OCI-LY3 (cell line): ENCODE measurements at regions not wholly inside any gene's neighbourhood (a gene's known extent, or its start where the extent isn't known, plus 50 kb on each side); places are given as distances from the start of the nearest gene placed in this dataset.

Experiments
- H2AFZ ChIP-seq: fragments of 200-600, 300-600 bp; shearing (Covaris generic); 2 replicates; pipeline ENCODE4 v1.6.0; 2014; ENCODE audit warnings: antibody characterized with exemption, low read depth, low read length
- H3K27ac ChIP-seq: fragments of 200-600, 300-600 bp; sonication (generic); 2 replicates; pipeline ENCODE4 v1.5.1; 2014; ENCODE audit warnings: mild to moderate bottlenecking, low read length, moderate library complexity, mixed read lengths
- H3K27me3 ChIP-seq: fragments of 200-600, 300-600 bp; sonication (generic); 2 replicates; pipeline ENCODE4 v1.6.1; 2014; ENCODE audit warnings: low read depth, low read length, mixed read lengths
- H3K36me3 ChIP-seq: fragments of 200-600, 300-600 bp; sonication (generic); replicated peaks from 2 replicates; pipeline ENCODE3; 2014; ENCODE audit warnings: low read depth, low read length, mixed read lengths
- H3K4me1 ChIP-seq: fragments of 300-600, 200-600 bp; sonication (generic); 2 replicates; pipeline ENCODE4 v1.6.1; 2014; ENCODE audit warnings: low read length, mixed read lengths
- H3K4me2 ChIP-seq: fragments of 200-600, 300-600 bp; sonication (generic); 2 replicates; pipeline ENCODE4 v1.6.1; 2014; ENCODE audit warnings: low read length, mixed read lengths
- H3K4me3 ChIP-seq: fragments of 300-600, 200-600 bp; sonication (generic); 2 replicates; pipeline ENCODE4 v1.5.1; 2014; ENCODE audit warnings: antibody characterized with exemption, mild to moderate bottlenecking, low read length, moderate library complexity
- H3K79me2 ChIP-seq: fragments of 300-600, 200-600 bp; shearing (Covaris generic); 2 replicates; pipeline ENCODE4 v1.6.1; 2014; ENCODE audit warnings: mild to moderate bottlenecking, low read length, mixed read lengths
- H3K9ac ChIP-seq: fragments of 300-600, 200-600 bp; shearing (Covaris generic); 2 replicates; pipeline ENCODE4 v1.6.0; 2014; ENCODE audit warnings: mild to moderate bottlenecking, low read length, moderate library complexity
- H3K9me3 ChIP-seq: fragments of 200-600, 300-600 bp; shearing (Covaris generic); 2 replicates; pipeline ENCODE4 v1.6.1; 2014; ENCODE audit warnings: low read length, mixed read lengths; ENCODE audit not compliant: insufficient read depth
- H4K20me1 ChIP-seq: fragments of 200-600, 300-600 bp; sonication (generic); 2 replicates; pipeline ENCODE4 v1.6.1; 2016; ENCODE audit warnings: low read length, mixed read lengths; ENCODE audit not compliant: insufficient read depth
- CTCF ChIP-seq: fragments of 200-600, 300-600 bp; sonication (generic); IDR thresholded peaks from 2 replicates; pipeline ENCODE4 v1.5.1; 2014; ENCODE audit warnings: antibody characterized with exemption, low read length, low read depth
- EZH2phosphoT487 ChIP-seq: fragments of 200-600 bp; shearing (Covaris generic); IDR thresholded peaks from 2 replicates; pipeline ENCODE4 v1.6.1; 2018; ENCODE audit warnings: antibody characterized with exemption, mixed run types, low read depth

GRCh38 chr5:163190283-163190682, 247.1 kb upstream of the CCNG1 start:
- Histone ChIP-seq H4K20me1 (no peaks in the 10 kb centered on the region), H3K9me3 (no peaks in the 10 kb centered on the region)

GRCh38 chr5:163190784-163191183, 246.6 kb upstream of the CCNG1 start:
- no peaks in the 10 kb centered on the region for H4K20me1 ChIP-seq
- H3K79me2 ChIP-seq: no peaks in the 10 kb centered on the region
- no peak overlapping the region for H3K9ac ChIP-seq
- no peak for TF ChIP-seq CTCF
- no peak for TF ChIP-seq EZH2phosphoT487
- H3K4me1 ChIP-seq: peaks cover 10% of the 10 kb centered on the region
- H3K9me3 ChIP-seq: no peaks in the 10 kb centered on the region
- H3K4me2 ChIP-seq: no peak overlapping the region
- no peak overlapping the region for H3K27ac ChIP-seq
- H3K36me3 ChIP-seq: no peaks in the 10 kb centered on the region
- H3K4me3 ChIP-seq: no peak overlapping the region
- H3K27me3 ChIP-seq: no peaks in the 10 kb centered on the region
- H2AFZ ChIP-seq: no peak overlapping the region

More at GRCh38 chr5:163190283-163190682, 247.1 kb upstream of the CCNG1 start:
- peak overlapping the region; percentile 24; the same call in 1 of the 2 replicates for H3K4me2 ChIP-seq
- H3K27me3 ChIP-seq: no peaks in the 10 kb centered on the region
- no peaks in the 10 kb centered on the region for H3K36me3 ChIP-seq
- no peaks in the 10 kb centered on the region for H3K79me2 ChIP-seq
- H3K4me3 ChIP-seq: no peak overlapping the region
- H3K4me1 ChIP-seq: peaks cover 10% of the 10 kb centered on the region
- TF ChIP-seq EZH2phosphoT487 (no peak), CTCF (no peak)
- H3K27ac ChIP-seq: no peak overlapping the region
- no peak overlapping the region for H2AFZ ChIP-seq
- H3K9ac ChIP-seq: no peak overlapping the region

- Histone ChIP-seq H3K27me3 (no peaks in the 10 kb centered on the region), H3K4me1 (peaks cover 10% of the 10 kb centered on the region), H3K4me3 (no peak overlapping the region), H2AFZ (no peak overlapping the region), H3K27ac (no peak overlapping the region), H4K20me1 (no peaks in the 10 kb centered on the region), H3K9me3 (no peaks in the 10 kb centered on the region), H3K9ac (no peak overlapping the region), H3K79me2 (no peaks in the 10 kb centered on the region), H3K4me2 (no peak overlapping the region), H3K36me3 (no peaks in the 10 kb centered on the region)
- no peak for TF ChIP-seq CTCF
- TF ChIP-seq EZH2phosphoT487: no peak
These were observed 243.5 kb upstream of the CCNG1 start for GRCh38 chr5:163193886-163194285.

- Histone ChIP-seq H3K27ac (no peak overlapping the region), H2AFZ (no peak overlapping the region), H3K4me3 (no peak overlapping the region), H3K27me3 (no peaks in the 10 kb centered on the region), H3K4me1 (no peaks in the 10 kb centered on the region), H3K36me3 (no peaks in the 10 kb centered on the region), H3K79me2 (no peaks in the 10 kb centered on the region), H4K20me1 (no peaks in the 10 kb centered on the region), H3K4me2 (no peak overlapping the region), H3K9ac (no peak overlapping the region), H3K9me3 (no peaks in the 10 kb centered on the region)
- TF ChIP-seq CTCF (no peak), EZH2phosphoT487 (no peak)
These were observed 231.8 kb upstream of the CCNG1 start for GRCh38 chr5:163205645-163206044.
